NB4 (cell line): ENCODE measurements at regions not wholly inside any gene's neighbourhood (a gene's known extent, or its start where the extent isn't known, plus 50 kb on each side); places are given as distances from the start of the nearest gene placed in this dataset.

Experiments
- CTCF ChIP-seq: IDR thresholded peaks from one replicate; pipeline ENCODE4 v1.5.1; 2012; ENCODE audit warnings: low read depth, low read length
- MAX ChIP-seq: IDR thresholded peaks from 2 replicates; pipeline ENCODE4 v1.6.1; 2011; ENCODE audit warnings: low read depth, low read length
- POLR2A ChIP-seq: IDR thresholded peaks from 2 replicates; pipeline ENCODE4 v1.6.1; 2011; ENCODE audit warnings: mild to moderate bottlenecking; ENCODE audit not compliant: insufficient read length; ENCODE audit errors: extremely low read depth

- no peak for TF ChIP-seq CTCF
- no peak for TF ChIP-seq POLR2A
- no peak for TF ChIP-seq MAX
These were observed 123.1 kb upstream of the FREM1 start for GRCh38 chr9:15033316-15033715.
